DMS153 treated with DMSO at 0.1 percent for 48 hours (cell line): ENCODE measurements at regions not wholly inside any gene's neighbourhood (a gene's known extent, or its start where the extent isn't known, plus 50 kb on each side); places are given as distances from the start of the nearest gene placed in this dataset.

Experiments
- DNase-seq: peaks from one replicate; lab custom pipeline; 2025; ENCODE audit not compliant: unreplicated experiment; lab: John Stamatoyannopoulos, UW

GRCh38 chr13:111949311-111949710, 117.6 kb upstream of the SOX1 start:
- DNase-seq = no peak

GRCh38 chr13:111950697-111951096, 116.3 kb upstream of the SOX1 start:
- DNase-seq = no peak

DNA sequence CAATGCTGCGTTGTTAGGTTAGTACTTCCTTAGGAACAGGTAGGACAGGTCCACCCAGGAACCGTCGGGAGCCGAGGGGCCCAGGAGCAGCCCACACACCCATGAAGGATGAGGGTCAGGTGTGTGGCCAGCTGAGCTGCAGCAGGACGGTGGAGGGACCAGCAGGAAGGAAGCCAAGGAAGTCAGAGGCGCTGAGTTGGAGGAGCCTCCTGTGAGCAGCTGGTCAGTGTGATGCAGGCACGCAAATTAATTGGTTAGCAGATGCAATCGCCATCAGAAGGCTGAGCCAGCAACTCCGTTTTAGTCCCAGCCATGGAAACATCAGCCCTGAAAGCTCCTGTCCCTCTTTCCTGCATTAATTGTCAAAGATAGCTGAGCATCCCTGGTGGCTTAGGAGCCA, 114.9 kb upstream of the SOX1 start:
- no peak for DNase-seq

GRCh38 chr13:111952814-111953213, 114.1 kb upstream of the SOX1 start:
- DNase-seq = no peak

GRCh38 chr13:111953546-111954178, 113.3 kb upstream of the SOX1 start:
- DNase-seq = no peak

DNA sequence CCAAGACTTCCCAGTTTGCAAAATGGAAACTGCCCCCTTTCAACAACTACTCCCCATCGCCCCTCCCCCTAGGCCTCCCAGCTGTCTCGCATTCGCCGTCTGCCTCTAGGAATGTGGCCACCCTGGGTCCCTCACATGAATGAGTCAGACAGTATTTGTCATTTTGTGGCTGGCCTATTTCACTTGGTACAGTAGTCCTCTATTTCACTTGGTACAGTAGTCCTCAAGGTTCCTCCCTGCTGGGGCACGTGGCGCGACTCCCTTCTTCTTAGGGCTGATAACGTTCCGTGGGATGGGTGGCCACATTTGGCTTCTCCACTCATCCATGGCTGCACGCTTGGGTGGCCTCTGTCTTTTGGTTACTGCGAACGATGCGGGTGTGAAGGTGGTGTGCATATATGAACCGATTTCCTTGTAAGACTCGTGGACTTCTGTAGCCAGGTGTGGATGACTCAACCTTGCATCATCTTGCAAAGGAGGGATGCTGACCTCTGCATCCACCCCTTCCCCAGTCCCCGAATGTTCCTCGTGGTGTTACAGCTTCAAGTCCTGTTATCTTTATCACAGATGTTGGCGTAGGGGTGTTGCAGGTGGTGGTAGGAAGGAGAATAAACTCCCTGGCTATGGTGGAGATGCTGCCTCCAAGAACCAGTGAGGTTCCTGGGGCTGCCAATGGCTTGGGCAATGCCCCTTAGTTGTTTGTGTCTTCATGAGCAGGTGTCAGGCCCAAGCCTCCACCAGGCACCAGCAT, 112.1 kb upstream of the SOX1 start:
- no peak for DNase-seq

GRCh38 chr13:111955412-111956065, 111.4 kb upstream of the SOX1 start:
- no peak for DNase-seq

- DNase-seq = no peak
These were observed 110.4 kb upstream of the SOX1 start for GRCh38 chr13:111956261-111957151.

GRCh38 chr13:111957913-111958450, 109.0 kb upstream of the SOX1 start:
- DNase-seq = no peak

DNA sequence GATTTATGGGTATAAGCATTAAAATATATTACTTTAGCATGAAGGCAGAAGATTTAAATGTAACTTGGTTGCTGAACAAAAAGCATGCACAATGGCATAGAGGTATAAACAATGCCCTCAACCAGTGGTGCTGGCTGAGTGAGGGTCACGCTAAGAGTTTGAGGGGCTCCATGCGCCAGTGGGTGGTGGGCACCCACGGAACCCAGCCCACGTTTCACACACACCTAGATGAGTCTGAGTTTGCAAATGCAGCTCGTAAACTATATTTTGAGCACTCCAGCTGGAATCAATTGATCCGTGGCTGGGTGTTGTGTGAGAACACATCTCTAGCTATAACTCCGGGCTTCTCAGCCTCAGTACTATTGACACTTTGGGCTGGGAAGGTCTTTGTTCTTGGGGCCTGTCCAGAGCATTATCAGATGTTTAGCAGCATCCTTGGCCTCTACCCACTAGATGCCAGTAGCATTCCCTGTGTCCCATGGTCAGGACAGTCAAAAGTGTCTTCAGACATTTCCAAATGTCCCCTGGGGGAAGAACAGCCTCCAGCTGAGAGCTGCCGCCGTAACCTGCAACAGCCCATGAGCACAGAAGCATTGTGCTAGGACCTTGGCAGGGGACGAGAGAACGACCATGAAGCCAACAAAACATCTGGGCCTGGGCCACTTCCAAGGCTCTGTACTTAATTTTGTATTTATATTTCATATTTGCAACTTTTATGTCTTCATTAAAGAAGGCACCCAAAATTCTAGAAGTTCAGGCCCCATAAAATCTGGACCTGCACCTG, 108.1 kb upstream of the SOX1 start:
- DNase-seq = no peak

- DNase-seq = no peak
These were observed 106.7 kb upstream of the SOX1 start for GRCh38 chr13:111960152-111960772.

DNA sequence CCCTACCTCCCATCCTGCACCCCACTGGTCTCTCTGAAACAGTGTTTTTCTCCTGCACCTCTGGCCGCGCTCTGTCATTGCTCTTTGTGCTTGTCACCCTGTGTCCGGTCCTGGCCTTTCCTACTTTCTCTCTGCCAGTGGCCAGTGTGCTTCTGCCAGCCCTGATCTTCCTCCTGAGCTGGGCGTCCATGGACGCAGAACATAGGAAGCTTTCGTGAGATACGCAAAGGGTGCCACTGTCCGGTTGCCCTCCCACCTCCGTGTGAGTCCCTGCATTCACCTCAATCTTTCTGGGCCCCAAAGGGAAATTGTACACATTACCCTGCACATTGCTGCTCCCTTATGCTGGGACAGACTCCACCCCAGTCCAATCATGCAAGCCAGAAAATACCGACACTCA, 105.7 kb upstream of the SOX1 start:
- DNase-seq = no peak

DNA sequence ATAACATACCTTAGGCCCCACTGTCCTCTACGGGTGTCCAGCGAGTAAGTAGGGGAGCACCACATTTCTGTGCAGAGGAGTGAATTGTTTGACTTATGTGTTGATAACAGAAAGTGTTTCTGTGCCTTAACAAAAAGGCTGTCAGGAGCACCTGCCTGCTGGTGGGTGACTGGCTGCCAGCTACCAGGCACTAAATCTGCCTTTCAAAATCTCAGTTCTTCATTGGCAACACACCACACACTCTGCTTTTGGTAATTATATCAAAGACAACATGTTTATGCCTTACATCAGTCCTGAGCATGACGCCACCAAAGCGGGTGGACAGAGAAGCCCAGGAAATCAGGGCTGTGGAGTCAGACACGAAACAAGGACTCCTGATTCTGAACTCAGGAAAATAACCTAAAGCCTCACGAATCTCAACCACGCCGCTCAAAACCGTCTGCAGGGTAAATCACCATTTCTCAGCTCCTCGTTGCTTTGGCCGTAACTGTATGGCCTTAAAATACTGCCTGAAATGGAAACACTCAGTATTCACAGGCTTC, 105.2 kb upstream of the SOX1 start:
- DNase-seq = no peak

- no peak for DNase-seq
These were observed 104.5 kb upstream of the SOX1 start for GRCh38 chr13:111962431-111962891.

- DNase-seq = no peak
These were observed 103.9 kb upstream of the SOX1 start for GRCh38 chr13:111963031-111963430.

DNA sequence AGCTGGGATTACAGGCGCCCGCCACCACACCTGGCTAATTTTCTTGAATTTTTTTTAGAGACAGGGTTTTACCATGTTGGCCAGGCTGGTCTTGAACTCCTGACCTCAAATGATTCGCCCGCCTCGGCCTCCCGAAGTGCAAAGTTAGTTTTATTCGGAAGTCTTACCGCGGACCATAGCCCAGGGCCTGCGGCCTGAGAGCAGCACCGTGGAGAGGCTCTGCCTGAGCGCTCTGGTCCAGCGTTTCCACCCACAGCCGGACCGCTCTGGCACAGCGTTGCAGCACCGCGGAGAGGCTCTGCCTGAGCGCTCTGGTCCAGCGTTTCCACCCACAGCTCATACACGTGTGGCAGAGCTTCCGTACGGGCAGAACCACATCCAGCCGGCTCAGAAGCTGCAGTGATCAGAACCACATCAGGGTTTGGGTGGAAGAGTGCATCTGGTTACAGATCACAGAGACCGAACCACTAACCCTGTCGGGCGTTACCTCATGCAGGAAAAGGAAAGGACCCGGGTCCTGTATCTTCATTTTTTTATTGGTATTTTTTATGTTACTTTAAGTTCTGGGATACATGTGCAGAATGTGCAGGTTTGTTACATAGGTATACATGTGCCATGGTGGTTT, 102.4 kb upstream of the SOX1 start:
- DNase-seq = no peak

DNA sequence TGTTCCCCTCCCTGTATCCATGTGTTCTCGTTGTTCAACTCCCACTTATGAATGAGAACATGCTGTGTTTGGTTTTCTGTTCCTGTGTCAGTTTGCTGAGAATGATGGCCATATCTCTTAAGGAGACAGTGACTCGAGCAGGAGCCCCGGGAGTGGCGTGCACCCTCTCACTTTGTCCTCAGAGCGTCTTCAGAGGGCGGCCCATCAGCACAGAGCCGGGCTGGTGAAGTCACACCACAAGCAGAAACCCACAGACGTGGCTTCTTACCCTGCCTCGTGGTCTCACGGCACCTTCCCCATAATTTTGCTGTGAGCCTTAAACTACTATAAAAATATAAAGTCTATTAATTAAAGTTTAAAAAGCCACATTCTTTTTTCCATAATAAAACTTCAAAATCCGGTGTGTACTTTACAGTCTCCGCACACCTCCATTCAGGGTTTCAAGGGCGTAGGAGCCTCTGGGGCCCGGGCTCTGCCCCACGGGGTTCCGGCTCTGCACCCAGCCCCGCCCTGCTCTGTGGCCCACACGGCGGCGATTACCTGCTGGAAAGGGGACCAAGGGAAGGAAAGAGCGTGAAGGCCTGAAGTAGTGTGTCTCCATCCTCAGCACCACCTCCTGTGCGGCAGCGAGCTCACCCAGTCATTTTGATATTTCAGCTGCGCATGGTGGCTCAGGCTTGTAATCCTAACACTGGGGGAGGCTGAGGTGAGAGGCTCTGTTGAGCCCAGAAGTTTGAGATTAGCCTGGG, 101.3 kb upstream of the SOX1 start:
- no peak for DNase-seq

- no peak for DNase-seq
These were observed 100.0 kb upstream of the SOX1 start for GRCh38 chr13:111966933-111967332.
